H1 (cell line): ENCODE measurements at regions not wholly inside any gene's neighbourhood (a gene's known extent, or its start where the extent isn't known, plus 50 kb on each side); places are given as distances from the start of the nearest gene placed in this dataset.

Experiments
- CTCF ChIA-PET: fragments of 300-600 bp; sonication (Branson Sonifier 250); formaldehyde crosslinking; loops from one replicate; lab custom pipeline; 2021; ENCODE audit not compliant: partially characterized antibody; lab: Charles Lee
- POLR2A ChIA-PET: fragments of 300-600 bp; sonication (Branson Sonifier 250); formaldehyde crosslinking; loops from one replicate; lab custom pipeline; 2021; ENCODE audit warnings: inconsistent platforms; ENCODE audit not compliant: partially characterized antibody; lab: Charles Lee
- DNase-seq, 2 experiments: peaks; one replicate each; pipeline versions ENCODE4 v3.0.0 to v3.0.0-alpha.2; 2010 to 2022; ENCODE audit warnings: low spot score in 2 of 2, low read depth in 1 of 2, mixed read lengths in 1 of 2
- FAIRE-seq: peaks from 2 replicates; lab custom pipeline; 2011; peaks lifted over from hg19 to GRCh38; lab: Jason Lieb, UNC
- H2AFZ ChIP-seq: 2 replicates; pipeline ENCODE4 v1.8.1; 2012; ENCODE audit warnings: low read length, inconsistent platforms
- H2AK5ac ChIP-seq: 2 replicates; pipeline ENCODE4 v1.6.1; 2013; ENCODE audit warnings: low read depth, low read length
- H2BK120ac ChIP-seq: replicated peaks from 2 replicates; pipeline ENCODE3; 2013; ENCODE audit warnings: low read depth, low read length, inconsistent platforms
- H2BK12ac ChIP-seq: 2 replicates; pipeline ENCODE4 v1.6.1; 2013; ENCODE audit warnings: low read depth, low read length
- H2BK15ac ChIP-seq: 2 replicates; pipeline ENCODE4 v1.6.1; 2013; ENCODE audit warnings: low read length
- H2BK20ac ChIP-seq: 2 replicates; pipeline ENCODE4 v1.6.1; 2013; ENCODE audit warnings: low read length
- H2BK5ac ChIP-seq: 2 replicates; pipeline ENCODE4 v1.6.1; 2013; ENCODE audit warnings: low read depth, low read length
- H3K14ac ChIP-seq: 2 replicates; pipeline ENCODE4 v1.6.1; 2013; ENCODE audit warnings: inconsistent platforms; ENCODE audit not compliant: insufficient read length
- H3K18ac ChIP-seq: 2 replicates; pipeline ENCODE4 v1.6.1; 2013; ENCODE audit warnings: low read length; ENCODE audit errors: extremely low read depth
- H3K23ac ChIP-seq: 2 replicates; pipeline ENCODE4 v1.6.1; 2013; ENCODE audit warnings: inconsistent platforms; ENCODE audit not compliant: insufficient read length
- H3K23me2 ChIP-seq: 2 replicates; pipeline ENCODE4 v1.6.1; 2013; ENCODE audit warnings: low read depth, low read length
- H3K27ac ChIP-seq: 2 replicates; pipeline ENCODE4 v1.6.1; 2011; ENCODE audit warnings: low read depth, low read length, inconsistent platforms
- H3K27me3 ChIP-seq, 4 experiments: replicated peaks in 1 of 4; 1 replicate in 1 of 4; 2 replicates in 3 of 4; pipeline versions ENCODE4 v1.6.1 to v1.8.1; 2011 to 2013; ENCODE audit warnings: low read length in 3 of 4, mild to moderate bottlenecking in 3 of 4, inconsistent platforms in 2 of 4, mixed read lengths in 2 of 4, moderate library complexity in 1 of 4; ENCODE audit not compliant: control insufficient read depth in 3 of 4, insufficient read depth in 3 of 4; ENCODE audit errors: extremely low read depth in 1 of 4
- H3K36me3 ChIP-seq, 4 experiments: 2 replicates each; pipeline versions ENCODE4 v1.6.1 to v1.8.1; 2011 to 2013; ENCODE audit warnings: mild to moderate bottlenecking in 4 of 4, low read length in 3 of 4, moderate library complexity in 2 of 4, control low read depth in 1 of 4, inconsistent platforms in 1 of 4; ENCODE audit not compliant: insufficient read depth in 4 of 4, control insufficient read depth in 2 of 4
- H3K4ac ChIP-seq: replicated peaks from 2 replicates; pipeline ENCODE3; 2013; ENCODE audit warnings: low read length, low read depth, mixed read lengths, inconsistent platforms; ENCODE audit not compliant: insufficient read length
- H3K4me1 ChIP-seq, 4 experiments: replicated peaks in 1 of 4; 1 replicate in 1 of 4; 2 replicates in 3 of 4; pipeline versions ENCODE4 v1.6.1 to v1.8.1; 2011 to 2013; ENCODE audit warnings: low read length in 3 of 4, inconsistent platforms in 2 of 4, mixed read lengths in 1 of 4; ENCODE audit not compliant: insufficient read depth in 4 of 4, control insufficient read depth in 3 of 4
- H3K4me2 ChIP-seq, 2 experiments: 2 replicates each; pipeline versions ENCODE4 v1.6.1 to v1.8.1; 2011 to 2013; ENCODE audit warnings: low read depth in 2 of 2, low read length in 2 of 2, control low read depth in 1 of 2, inconsistent platforms in 1 of 2, mild to moderate bottlenecking in 1 of 2; ENCODE audit not compliant: insufficient read depth in 1 of 2
- H3K4me3 ChIP-seq, 4 experiments: fragments of 200-600, 300-600 bp in 1 of 4; sonication (generic), shearing (Covaris generic), sonication (Bioruptor Twin) in 1 of 4; 2 replicates each; pipeline versions ENCODE4 v1.5.1 to v1.8.1; 2011 to 2016; ENCODE audit warnings: low read length in 4 of 4, low read depth in 3 of 4, control low read depth in 2 of 4, inconsistent platforms in 2 of 4, mild to moderate bottlenecking in 2 of 4, mixed read lengths in 1 of 4, moderate library complexity in 1 of 4; ENCODE audit not compliant: insufficient read depth in 2 of 4; ENCODE audit errors: extremely low read depth in 1 of 4
- H3K56ac ChIP-seq: replicated peaks from 2 replicates; pipeline ENCODE3; 2013; ENCODE audit warnings: low read depth, mild to moderate bottlenecking, mixed read lengths, low read length, inconsistent platforms; ENCODE audit not compliant: insufficient read length
- H3K79me1 ChIP-seq: 2 replicates; pipeline ENCODE4 v1.6.1; 2013; ENCODE audit warnings: low read depth, low read length, control low read depth
- H3K79me2 ChIP-seq, 2 experiments: 2 replicates each; pipeline versions ENCODE4 v1.6.1 to v1.8.1; 2012 to 2013; ENCODE audit warnings: low read length in 2 of 2, mild to moderate bottlenecking in 2 of 2, inconsistent platforms in 1 of 2; ENCODE audit not compliant: insufficient read depth in 2 of 2, control insufficient read depth in 1 of 2
- H3K9ac ChIP-seq, 4 experiments: replicated peaks in 1 of 4; 1 replicate in 1 of 4; 2 replicates in 3 of 4; pipeline versions ENCODE4 v1.6.1 to v1.8.1; 2011 to 2013; ENCODE audit warnings: low read depth in 3 of 4, low read length in 3 of 4, control low read depth in 2 of 4, mild to moderate bottlenecking in 2 of 4, moderate library complexity in 2 of 4, inconsistent platforms in 1 of 4; ENCODE audit errors: extremely low read depth in 1 of 4
- H3K9me3 ChIP-seq, 2 experiments: 2 replicates each; pipeline versions ENCODE4 v1.6.1 to v1.8.1; 2012 to 2013; ENCODE audit warnings: mild to moderate bottlenecking in 2 of 2, moderate library complexity in 2 of 2, control low read depth in 1 of 2, inconsistent platforms in 1 of 2, low read depth in 1 of 2, low read length in 1 of 2, mixed read lengths in 1 of 2; ENCODE audit not compliant: insufficient read depth in 2 of 2
- H4K20me1 ChIP-seq, 2 experiments: replicated peaks in 1 of 2; 2 replicates each; pipeline versions ENCODE3 to v1.8.1; 2011 to 2013; ENCODE audit warnings: inconsistent platforms in 2 of 2, low read length in 2 of 2, mild to moderate bottlenecking in 1 of 2; ENCODE audit not compliant: insufficient read depth in 2 of 2, control insufficient read depth in 1 of 2
- H4K5ac ChIP-seq: 2 replicates; pipeline ENCODE4 v1.6.1; 2013; ENCODE audit warnings: low read length, low read depth, mixed read lengths, inconsistent platforms; ENCODE audit not compliant: insufficient read length
- H4K8ac ChIP-seq: 2 replicates; pipeline ENCODE4 v1.8.0; 2013; ENCODE audit warnings: mild to moderate bottlenecking, moderate library complexity, low read length, inconsistent platforms; ENCODE audit not compliant: insufficient read depth; ENCODE audit errors: extremely low read depth
- H4K91ac ChIP-seq: replicated peaks from 2 replicates; pipeline ENCODE3; 2013; ENCODE audit warnings: low read length, mixed read lengths, inconsistent platforms; ENCODE audit not compliant: insufficient read length
- EGR1 ChIP-seq: IDR thresholded peaks from 2 replicates; pipeline ENCODE4 v1.6.1; 2011; ENCODE audit warnings: low read depth, low read length, borderline replicate concordance
- MAFK ChIP-seq: IDR thresholded peaks from 2 replicates; pipeline ENCODE4 v1.6.1; 2012; ENCODE audit warnings: low read depth, mild to moderate bottlenecking, improper control_type of control experiment, low read length
- RFX5 ChIP-seq: IDR thresholded peaks from 2 replicates; pipeline ENCODE4 v1.6.1; 2011; ENCODE audit warnings: low read depth, low read length, improper control_type of control experiment, borderline replicate concordance
- WGBS, 2 experiments: shearing (Covaris generic) in 1 of 2; methylation state at CpG; one replicate each; pipeline versions ENCODE4 v1.1.6 to v1.1.7; 2013 to 2015; ENCODE audit warnings: low lambda C conversion rate in 2 of 2, mixed read lengths in 2 of 2, inconsistent platforms in 1 of 2, low coverage in 1 of 2, missing lambda C conversion rate in 1 of 2; ENCODE audit not compliant: insufficient replicate concordance in 2 of 2, insufficient coverage in 1 of 2, insufficient read length in 1 of 2; ENCODE audit errors: extremely low coverage in 1 of 2, missing lambda C conversion rate in 1 of 2; 5-methylcytosine and 5-hydroxymethylcytosine counted together

- DNase-seq (no peak), FAIRE-seq (no peak)
- Histone ChIP-seq H4K5ac (no peak overlapping the region), H3K27ac (no peak overlapping the region), H3K27me3 (no peaks in the 10 kb centered on the region), H3K56ac (no peak overlapping the region), H3K23ac (no peak overlapping the region), H3K4me2 (no peak overlapping the region), H3K18ac (no peak overlapping the region), H3K9ac (no peak overlapping the region; a peak in 2 of 7 replicates), H3K79me2 (no peaks in the 10 kb centered on the region), H4K8ac (no peak overlapping the region), H2BK20ac (no peak overlapping the region), H3K4ac (no peak overlapping the region), H2BK5ac (no peak overlapping the region), H3K9me3 (no peaks in the 10 kb centered on the region), H2AK5ac (no peak overlapping the region), H4K20me1 (no peaks in the 10 kb centered on the region), H3K14ac (no peak overlapping the region), H3K23me2 (no peaks in the 10 kb centered on the region), H2BK12ac (no peak overlapping the region), H2BK120ac (no peak overlapping the region), H2AFZ (no peak overlapping the region), H4K91ac (no peak overlapping the region), H3K4me1 (peaks cover 5 to 17% (median 11%) of the 10 kb centered on the region in 4 experiments), H3K4me3 (no peak overlapping the region), H3K79me1 (no peaks in the 10 kb centered on the region; the same call in 1 of the 2 replicates), H2BK15ac (no peak overlapping the region), H3K36me3 (no peaks in the 10 kb centered on the region)
- ChIA-PET POLR2A (no interaction called here), CTCF (interaction anchor here (1.8 kb wide), 1 partner anchor 106 kb away, joined by 4 read pairs; no protein-coding TSS in a partner anchor)
- 74% methylated on average over 17 of the region's 17 CpGs; no CpG with 5 or more reads in 1 of the 2 experiments for WGBS, 2 experiments
- TF ChIP-seq EGR1: 0 out of 2 replicates have a peak, but pooled peaks have one; percentile 33
- no peak for TF ChIP-seq RFX5
- no peak for TF ChIP-seq MAFK
Measured at GRCh38 chr7:130901209-130901783, 167.3 kb upstream of the KLF14 start.
